NCI-H1694 treated with DMSO at 0.1 percent for 48 hours (cell line): ENCODE measurements at regions not wholly inside any gene's neighbourhood (a gene's known extent, or its start where the extent isn't known, plus 50 kb on each side); places are given as distances from the start of the nearest gene placed in this dataset.

ENCODE experiments used
- DNase-seq: peaks from one replicate; lab custom pipeline; 2025; lab: John Stamatoyannopoulos, UW

- no peak for DNase-seq
These were observed 504.1 kb upstream of the GOT2 start for GRCh38 chr16:59238246-59238645.

DNA sequence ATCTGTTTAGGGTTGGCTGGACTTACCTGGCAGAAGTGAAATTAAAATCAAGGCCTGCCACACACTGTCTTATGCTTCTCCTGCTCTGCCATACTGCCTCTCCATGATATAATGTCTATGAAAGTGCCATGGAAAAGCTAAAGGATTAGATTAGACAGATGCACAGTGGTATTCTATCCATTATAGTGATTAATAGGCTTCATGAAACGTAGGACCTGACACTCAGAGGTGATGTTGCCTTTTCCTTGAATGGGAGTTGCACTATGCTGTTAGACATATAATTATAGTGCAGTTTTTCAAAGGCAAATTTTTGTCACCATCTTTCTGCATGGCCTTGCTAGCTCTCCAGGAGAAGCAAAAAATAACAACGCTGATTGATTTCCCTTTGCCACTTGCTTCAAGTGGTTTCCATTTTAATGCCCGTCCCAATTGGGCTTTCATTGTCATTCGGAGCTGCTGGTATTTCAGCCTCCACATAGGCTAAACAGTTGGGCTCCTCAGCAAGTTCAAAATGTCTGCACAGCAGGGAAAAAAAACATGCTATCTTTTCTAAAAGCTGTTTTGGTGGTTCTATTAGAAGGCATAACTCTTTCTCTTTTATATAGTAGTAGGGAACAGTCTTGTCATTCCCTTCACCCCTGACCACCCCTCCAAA, 502.8 kb upstream of the GOT2 start:
- DNase-seq, result no peak

DNA sequence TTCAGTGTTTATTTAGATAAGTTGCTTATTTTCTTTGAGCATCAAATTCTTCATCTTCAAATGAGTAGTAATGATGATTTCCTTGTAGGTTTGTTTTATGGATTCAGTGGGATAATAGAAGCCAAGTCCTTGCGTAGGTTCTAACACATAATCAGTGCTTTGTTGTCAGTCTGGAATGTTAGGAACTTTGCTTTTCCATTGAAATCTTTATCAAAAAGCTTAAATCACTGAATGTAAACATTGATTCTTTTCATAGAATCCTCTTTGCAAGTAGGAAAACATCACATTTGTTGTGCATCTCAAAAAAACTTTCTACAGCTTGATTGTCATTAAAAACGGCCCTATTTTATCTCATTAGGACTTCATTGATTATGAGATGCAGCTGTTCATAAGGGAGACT, 490.3 kb upstream of the GOT2 start:
- DNase-seq, result no peak

DNA sequence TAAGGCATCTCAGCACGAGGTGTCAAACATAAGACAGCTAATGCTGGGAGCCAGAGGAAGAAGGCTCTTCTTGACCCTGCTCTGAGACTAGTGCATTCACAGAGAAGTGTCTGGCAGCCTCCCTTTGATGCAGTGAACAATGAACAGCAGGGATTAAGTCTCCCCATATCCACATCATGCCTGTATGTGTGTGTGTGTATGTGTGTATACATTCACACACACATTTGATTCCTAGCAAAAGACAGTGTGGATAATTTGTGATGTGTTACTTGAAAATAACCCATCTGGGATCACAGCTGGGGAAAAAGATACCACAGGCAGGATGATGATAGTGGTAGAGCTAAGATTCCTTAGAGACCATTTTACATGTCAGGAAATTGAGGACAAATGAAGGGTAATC, 485.9 kb upstream of the GOT2 start:
- no peak for DNase-seq

GRCh38 chr16:59216291-59216690, 482.2 kb upstream of the GOT2 start:
- no peak for DNase-seq

DNA sequence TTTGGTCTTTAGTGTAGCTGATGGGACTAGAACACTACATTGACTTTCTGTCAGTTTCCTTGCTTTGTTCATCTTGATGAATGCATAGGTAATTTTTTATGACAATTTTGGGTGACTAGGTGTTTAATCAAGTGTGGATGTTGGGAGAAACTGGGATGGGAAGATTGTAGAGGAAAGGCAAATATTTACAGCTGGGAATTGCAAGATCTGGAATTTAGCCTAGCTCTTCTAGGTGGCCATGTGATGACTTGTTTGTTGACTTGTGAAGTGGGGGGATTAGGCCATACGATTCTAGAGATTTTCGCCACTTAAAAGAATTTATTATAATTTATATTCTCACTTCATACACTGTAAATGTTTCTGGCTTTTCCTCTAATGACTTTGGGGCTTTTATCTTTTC, 480.3 kb upstream of the GOT2 start:
- no peak for DNase-seq

DNA sequence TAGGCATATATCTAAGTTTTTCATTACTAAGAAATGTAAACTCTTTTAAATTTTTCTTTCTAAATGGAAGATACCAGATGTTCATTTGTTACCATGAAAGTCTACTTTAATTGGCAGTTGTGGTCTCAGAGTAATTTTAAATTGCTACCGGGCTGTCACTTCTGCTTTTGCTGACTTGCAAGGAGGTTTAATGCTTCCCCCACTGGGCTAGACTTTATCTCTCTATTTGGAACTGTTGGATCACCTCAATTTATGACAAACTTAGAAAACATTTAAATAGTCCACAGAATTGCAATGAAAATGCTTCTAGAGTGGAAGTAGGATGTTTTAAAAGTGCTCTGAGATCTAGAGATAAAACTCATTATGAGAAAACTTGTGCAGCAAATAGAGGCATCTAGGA, 479.8 kb upstream of the GOT2 start:
- no peak for DNase-seq

DNA sequence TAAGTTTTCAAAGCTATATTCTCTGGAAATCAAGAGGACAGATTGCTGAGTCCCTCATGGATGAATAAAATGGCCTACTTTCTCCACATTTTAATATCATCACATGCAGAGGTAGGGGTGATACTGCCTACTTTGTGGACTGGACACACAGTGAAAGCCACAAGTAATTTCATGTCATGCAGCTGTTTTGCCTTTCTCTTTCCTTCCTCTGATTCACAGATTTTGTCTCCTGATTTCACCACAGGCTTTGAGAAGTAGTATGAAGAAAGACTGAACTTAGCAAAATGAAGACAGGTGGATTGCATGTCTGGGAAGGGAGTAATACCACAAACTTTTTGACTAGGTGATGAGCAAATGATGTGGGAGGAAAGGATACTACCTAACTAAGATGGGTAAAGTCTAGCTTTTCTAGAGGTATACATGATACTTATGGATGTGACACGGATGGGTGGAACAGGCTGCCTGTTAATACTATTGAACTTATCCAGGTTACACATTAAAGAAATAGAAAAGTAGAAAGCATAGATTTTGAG, 478.4 kb upstream of the GOT2 start:
- no peak for DNase-seq

- DNase-seq, result no peak
These were observed 476.9 kb upstream of the GOT2 start for GRCh38 chr16:59210955-59211541.

DNA sequence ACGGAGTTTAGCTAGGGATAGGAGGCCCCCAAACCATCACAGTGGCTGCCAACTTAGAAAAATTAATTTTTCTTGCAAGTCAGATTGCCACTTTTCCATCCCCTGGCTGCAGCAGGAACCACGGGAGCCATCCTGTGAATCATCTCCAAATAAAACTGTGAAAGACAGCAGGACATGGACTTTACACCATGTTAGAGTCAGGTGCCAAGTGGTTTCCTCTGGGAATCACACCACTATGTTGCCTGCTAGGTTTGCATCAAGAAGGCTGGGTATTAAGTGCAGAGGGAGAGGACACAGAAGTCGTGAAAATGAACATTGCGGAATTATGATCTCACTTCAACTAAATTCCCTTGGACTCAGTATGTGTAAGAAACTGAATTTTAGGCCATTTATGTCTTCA, 471.3 kb upstream of the GOT2 start:
- no peak for DNase-seq

GRCh38 chr16:59204589-59204988, 470.5 kb upstream of the GOT2 start:
- DNase-seq, result no peak

GRCh38 chr16:59202233-59202862, 468.2 kb upstream of the GOT2 start:
- no peak for DNase-seq

GRCh38 chr16:59201821-59202220, 467.7 kb upstream of the GOT2 start:
- DNase-seq, result no peak

DNA sequence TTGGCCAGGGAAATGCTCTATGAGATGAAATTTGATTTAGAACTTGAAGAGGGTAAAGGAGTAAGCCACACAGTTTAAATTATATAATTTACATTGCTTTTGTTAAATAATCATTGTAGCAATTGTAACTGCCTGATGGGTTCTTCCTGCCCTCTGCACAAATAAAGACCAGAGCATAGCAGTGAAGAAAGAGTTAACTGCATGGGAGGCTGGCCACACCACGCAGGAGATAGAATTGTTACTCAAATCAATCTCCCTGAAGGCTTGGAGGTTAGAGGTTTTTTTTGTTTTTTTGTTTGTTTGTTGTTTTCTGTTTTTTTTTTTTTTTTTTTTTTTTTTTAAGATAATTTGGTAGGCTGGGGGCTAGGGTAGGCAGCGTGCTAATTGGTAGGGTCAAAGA, 467.0 kb upstream of the GOT2 start:
- DNase-seq, result no peak

DNA sequence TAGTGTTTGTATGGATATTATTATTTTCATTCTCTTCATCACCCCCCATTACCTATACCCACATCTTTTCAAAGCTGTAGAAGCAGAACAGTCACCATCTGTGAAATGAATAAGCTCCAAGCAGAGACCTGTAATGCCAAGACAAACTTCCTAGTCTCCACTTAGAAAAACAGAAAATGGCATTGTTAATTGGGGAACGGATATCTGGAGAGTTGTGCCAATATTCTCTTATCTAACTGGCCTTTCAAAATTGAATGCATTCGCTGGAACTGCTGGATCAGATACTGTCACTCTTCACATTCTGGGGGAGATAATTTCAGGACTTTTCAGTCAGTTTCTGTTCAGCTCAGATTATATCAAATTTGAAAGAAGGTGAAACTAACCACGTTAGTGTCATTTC, 464.4 kb upstream of the GOT2 start:
- DNase-seq, result no peak

GRCh38 chr16:59195242-59195641, 461.1 kb upstream of the GOT2 start:
- DNase-seq, result no peak

DNA sequence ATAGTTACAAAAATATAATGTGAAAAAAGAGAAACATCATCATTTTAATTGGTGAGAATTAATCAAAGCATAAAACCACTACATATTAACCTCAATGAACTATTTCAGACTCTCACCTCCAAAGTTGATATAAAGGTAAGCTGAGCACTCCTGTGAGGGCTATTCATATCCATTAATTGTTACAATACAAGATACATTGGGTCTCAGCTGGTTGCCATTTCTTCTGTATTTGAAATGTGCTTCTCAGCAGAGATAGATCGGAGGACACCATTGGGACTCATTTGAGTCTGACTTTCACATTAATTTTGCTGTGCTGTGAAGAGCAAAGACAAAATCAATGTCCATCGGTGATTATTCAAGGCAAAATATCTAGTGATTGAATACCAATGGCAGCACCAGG, 459.5 kb upstream of the GOT2 start:
- DNase-seq, result no peak

DNA sequence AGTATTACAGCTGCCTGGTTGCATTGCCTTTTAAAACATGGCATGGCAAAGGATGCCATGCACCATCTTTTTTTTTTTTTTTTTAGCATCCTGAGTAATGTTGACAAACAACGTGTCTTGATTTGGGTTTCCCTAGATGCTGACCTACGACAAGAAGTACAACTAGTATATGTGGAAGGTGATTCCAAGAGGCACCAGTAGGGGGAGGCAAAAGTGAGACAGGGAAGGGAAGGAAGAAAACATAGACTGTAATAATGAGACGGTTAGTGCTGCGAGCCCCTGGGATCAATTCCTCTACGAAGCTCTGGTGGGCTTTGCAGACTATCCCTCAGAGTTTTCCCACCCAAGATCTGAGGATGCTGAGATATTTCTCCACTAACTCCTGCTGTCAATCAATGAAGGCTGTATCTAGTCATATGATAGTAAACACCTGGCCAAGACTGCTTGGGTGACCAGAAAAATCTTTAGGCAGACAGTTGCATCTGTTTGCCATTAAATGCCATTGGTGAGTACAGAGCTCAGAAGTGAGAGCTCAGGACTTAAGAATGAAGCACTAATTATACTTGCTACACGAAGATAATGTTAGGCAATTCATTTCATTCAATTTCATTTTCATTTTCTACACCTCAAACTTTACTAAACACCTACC, 458.6 kb upstream of the GOT2 start:
- DNase-seq, result no peak

DNA sequence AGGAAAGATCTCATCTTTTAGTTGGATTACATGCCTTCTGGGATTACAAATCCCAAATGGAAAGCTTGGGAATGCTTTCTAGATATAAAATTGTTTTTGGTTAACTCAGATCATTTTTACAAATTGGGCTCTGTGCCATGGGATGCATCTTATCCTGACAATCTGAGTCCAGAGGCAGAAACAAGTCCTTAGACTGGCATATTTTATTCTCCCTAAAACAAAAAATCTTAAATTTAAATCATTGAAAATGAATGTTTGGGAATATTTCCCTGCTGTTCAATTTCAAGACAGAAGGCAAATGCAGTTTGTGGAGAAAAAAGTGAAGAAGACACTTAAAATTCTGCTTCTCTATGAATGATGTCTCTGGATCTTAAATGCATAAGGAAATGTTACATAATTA, 456.6 kb upstream of the GOT2 start:
- DNase-seq, result no peak

GRCh38 chr16:59188029-59188428, 453.9 kb upstream of the GOT2 start:
- DNase-seq, result no peak

DNA sequence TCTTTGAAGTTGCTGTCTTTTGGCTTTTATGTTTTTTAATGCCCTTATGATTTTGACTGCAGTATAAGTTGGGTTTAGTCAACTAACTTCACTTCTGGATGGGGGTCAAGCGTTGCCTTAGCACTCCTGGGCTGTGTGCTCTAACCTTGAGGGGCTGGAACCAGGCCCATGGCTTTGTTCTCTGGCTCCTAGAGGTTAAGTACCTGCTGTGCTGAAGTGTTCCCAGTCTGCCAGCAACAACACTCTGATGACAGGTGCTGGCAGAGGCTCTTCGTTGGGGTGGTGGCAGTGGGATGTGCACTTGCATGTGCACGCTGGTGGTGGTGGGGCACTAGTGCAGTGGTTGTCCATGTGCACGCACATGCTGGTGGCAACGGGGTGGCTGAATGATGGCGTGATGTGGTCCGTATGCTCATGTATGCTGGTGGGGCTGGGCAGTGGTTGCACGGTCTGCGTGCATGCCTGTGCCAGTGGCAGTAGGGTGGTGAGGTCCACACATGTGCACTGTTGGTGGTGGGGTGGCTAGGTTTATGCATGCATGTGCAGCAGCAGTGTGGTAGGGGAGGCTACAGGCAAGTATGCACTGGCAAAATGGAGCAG, 447.8 kb upstream of the GOT2 start:
- DNase-seq, result no peak

DNA sequence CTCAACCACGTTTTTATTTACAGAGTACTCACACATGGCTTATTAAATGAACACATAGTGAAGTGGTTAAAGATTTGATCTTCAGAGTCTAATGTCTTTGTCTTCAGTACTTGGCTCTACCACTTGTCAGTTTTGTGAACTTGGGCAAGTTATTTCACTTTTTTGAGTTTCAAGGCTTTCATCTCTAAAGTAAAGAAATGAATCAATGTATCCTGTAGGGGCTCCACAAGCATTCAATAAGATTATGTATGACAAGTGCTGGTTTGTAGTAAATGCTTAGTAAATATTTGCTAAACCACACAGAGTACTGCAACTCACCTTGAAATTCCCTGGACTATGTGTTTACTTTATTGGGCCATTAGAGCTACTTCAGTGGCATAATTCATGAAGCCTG, 446.0 kb upstream of the GOT2 start:
- no peak for DNase-seq
